HL-60 (cell line): ENCODE measurements at regions not wholly inside any gene's neighbourhood (a gene's known extent, or its start where the extent isn't known, plus 50 kb on each side); places are given as distances from the start of the nearest gene placed in this dataset.

Experiments used
- CTCF ChIP-seq: IDR thresholded peaks from one replicate; pipeline ENCODE4 v1.5.1; 2011; ENCODE audit warnings: low read length, control low read depth, inconsistent platforms; ENCODE audit not compliant: insufficient read depth
- POLR2AphosphoS5 ChIP-seq: IDR thresholded peaks from 2 replicates; pipeline ENCODE4 v1.6.1; 2012; ENCODE audit warnings: low read depth
- SPI1 ChIP-seq: IDR thresholded peaks from 2 replicates; pipeline ENCODE4 v1.6.1; 2012; ENCODE audit warnings: low read depth, mild to moderate bottlenecking, borderline replicate concordance

GRCh38 chr10:57706016-57706415, 561.7 kb downstream of the IPMK start:
- no peak for TF ChIP-seq CTCF
- no peak for TF ChIP-seq POLR2AphosphoS5
- TF ChIP-seq SPI1 = no peak
